Cardiac fibroblast (primary cell): ENCODE measurements at regions not wholly inside any gene's neighbourhood (a gene's known extent, or its start where the extent isn't known, plus 50 kb on each side); places are given as distances from the start of the nearest gene placed in this dataset.
"Not testable (repeated sequence)": the region's sequence is repeated elsewhere in the genome, so short reads cannot be mapped to it uniquely, and the experiment has no call there.

Source experiments
- DNase-seq, 2 donors: peaks; one replicate each; pipeline versions ENCODE4 v3.0.0 to v3.0.0-alpha.2; 2010; ENCODE audit warnings: low read depth in 2 of 2
- H3K4me3 ChIP-seq, 2 donors: replicated peaks in 1 of 2; 1 replicate in 1 of 2; 2 replicates in 1 of 2; pipeline ENCODE4 v1.5.1; 2011; ENCODE audit warnings: low read depth in 2 of 2, low read length in 2 of 2, mild to moderate bottlenecking in 2 of 2, moderate library complexity in 1 of 2
- TF ChIP-seq, protein P1 (sequence below): IDR thresholded peaks from one replicate; pipeline ENCODE4 v1.5.1; 2011; ENCODE audit warnings: low read depth, mild to moderate bottlenecking, low read length, inconsistent platforms

DNA sequence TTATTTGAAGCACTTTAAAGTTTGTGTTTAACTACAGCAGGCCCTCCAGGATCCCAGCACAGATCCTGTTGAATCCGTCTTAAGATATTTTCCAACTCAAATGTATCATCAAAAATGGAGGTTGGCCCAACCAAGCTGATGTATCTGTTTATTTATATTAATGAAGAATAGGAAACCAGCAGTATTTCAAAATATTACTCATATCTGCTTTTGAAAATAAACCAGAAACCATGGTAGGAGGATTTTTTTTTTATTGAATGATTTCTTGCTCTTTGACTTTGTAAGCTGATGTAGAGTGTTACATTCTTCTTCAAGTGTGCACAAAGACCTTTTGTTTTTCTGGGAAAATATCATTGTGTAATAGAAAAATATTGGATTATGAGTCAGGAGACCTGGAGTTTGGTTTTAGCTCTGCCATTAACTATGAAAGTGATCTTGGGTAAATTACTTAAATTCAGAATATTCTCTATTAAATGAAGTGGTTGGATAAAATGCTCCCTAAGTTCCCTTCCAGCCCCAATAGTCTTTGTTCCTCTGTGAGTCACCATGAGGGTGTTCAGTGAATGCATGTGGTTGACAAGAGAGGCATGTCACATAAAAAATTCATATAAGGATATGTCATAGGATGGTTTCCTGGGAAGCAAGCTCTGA is 221.3 kb upstream of the GAP43 start:
- TF ChIP-seq, protein P1, sequence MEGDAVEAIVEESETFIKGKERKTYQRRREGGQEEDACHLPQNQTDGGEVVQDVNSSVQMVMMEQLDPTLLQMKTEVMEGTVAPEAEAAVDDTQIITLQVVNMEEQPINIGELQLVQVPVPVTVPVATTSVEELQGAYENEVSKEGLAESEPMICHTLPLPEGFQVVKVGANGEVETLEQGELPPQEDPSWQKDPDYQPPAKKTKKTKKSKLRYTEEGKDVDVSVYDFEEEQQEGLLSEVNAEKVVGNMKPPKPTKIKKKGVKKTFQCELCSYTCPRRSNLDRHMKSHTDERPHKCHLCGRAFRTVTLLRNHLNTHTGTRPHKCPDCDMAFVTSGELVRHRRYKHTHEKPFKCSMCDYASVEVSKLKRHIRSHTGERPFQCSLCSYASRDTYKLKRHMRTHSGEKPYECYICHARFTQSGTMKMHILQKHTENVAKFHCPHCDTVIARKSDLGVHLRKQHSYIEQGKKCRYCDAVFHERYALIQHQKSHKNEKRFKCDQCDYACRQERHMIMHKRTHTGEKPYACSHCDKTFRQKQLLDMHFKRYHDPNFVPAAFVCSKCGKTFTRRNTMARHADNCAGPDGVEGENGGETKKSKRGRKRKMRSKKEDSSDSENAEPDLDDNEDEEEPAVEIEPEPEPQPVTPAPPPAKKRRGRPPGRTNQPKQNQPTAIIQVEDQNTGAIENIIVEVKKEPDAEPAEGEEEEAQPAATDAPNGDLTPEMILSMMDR = no peak
- H3K4me3 ChIP-seq = no peak overlapping the region
- DNase-seq = peak; percentile 59 to 87

DNA sequence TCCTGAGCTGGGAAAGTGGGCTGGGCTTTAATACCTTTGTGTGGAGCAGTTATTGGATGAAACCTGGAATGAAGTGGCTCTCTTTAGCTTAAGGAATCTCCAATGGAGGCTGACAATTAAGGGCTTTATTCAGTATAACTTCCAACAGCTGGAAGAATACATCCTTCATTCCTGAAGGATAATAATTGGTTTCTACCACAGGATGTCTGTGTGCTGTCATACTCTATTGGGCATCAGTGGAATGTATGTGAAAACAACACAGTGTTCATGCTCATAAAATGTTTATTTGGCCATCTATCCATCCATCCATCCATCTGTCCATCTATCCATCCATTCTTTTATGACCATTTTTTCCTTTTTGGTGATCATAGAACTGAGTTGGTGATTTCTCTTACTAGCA is 220.7 kb upstream of the GAP43 start:
- no peak overlapping the region for H3K4me3 ChIP-seq
- peak in 1 of 2 donors; percentile 25 for DNase-seq
- TF ChIP-seq, protein P1 = no peak

DNA sequence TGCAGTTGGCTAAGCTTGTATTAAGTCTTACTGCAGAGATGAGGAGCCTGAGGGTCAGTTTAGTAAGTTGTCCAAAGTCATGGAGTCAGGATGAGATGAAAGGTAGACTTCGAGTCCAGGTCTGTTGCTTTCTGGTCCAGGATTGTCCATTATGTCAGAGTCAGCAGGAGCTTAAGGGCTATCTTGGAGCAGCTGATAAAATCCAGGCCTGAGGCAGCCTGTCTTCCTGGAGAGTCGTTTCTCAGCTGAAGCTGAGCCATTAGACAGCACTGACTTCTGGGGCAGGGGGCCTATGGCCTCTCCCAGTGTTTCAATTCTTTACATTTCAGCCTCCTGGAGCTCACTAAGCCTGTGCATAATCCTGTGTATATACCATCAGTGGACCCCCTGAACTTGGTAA is 219.5 kb upstream of the GAP43 start:
- TF ChIP-seq, protein P1 = no peak
- no peak for DNase-seq
- H3K4me3 ChIP-seq = no peak overlapping the region

DNA sequence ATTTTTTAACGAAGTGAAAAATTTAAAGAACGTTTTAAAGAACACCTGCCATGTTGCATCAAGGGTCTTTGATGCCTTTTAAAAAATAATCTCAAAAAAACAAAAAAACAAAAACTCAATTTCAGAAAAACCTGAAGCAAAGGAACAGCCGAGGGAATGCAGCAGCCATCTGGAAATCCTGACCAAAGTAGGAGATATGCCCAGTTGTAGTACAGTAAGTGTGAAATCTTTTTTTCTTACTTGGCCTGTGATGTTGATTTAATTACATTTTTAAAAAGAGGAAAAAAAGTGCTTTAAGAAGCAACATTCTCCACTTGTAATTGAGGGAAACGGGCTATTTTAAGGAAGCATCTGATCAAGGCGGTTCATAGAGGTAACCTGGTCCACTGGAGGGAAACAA is 213.7 kb upstream of the GAP43 start:
- DNase-seq = no peak
- TF ChIP-seq, protein P1 = no peak
- no peak overlapping the region for H3K4me3 ChIP-seq

DNA sequence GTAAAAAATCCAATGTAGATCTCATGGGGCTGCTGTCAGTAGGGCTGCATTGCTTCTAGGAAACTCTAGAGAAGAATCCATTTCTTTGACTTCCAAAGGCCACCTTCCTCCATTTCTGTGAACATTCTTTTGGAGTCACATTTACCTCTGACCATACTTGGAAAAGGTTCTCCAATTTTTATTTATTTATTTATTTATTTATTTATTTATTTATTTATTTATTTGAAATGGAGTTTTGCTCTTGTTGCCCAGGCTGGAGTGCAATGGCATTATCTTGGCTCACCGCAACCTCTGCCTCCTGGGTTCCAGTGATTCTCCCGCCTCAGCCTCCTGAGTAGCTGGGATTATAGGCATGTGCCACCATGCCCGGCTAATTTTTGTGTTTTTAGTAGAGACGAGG is 208.7 kb upstream of the GAP43 start:
- DNase-seq = not testable (repeated sequence)

DNA sequence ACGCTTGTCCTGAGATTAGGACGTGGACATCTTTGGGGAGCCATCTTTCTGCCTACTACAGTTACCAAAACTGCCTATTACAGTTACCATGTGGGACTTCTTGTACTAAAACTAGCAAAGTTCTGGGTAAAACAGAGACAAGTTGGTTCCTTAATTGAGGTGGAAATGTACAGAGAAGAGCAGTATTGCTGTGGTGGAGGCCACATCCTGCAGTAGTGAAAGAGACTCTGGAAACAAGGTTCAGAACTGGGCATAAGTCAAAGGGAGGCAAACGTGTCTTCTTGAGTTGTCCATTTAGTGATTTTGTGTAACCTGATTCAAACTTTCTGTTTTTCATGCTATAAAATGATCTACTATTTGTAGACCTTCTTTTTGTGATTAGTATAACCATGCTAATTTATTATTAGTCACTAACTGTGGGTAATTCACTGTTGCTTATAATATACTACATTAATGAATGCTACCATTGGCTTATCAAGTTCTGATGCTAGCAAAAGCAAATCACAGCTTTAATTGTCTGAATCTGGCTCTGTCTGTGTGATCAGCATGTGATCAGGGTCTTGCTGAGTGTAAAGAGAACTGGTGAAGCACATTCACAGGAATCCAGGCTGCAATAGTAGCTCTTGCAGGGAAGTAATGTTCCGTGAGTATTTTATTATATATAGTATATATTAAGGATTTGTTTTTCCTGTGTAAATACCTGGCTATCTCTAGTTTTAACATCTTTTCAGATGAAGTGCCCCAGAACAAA is 207.9 kb upstream of the GAP43 start:
- TF ChIP-seq, protein P1 = no peak
- no peak for DNase-seq
- H3K4me3 ChIP-seq = no peak overlapping the region

More for the DNA sequence above, 208.7 kb upstream of the GAP43 start:
- H3K4me3 ChIP-seq = not testable (repeated sequence)

DNA sequence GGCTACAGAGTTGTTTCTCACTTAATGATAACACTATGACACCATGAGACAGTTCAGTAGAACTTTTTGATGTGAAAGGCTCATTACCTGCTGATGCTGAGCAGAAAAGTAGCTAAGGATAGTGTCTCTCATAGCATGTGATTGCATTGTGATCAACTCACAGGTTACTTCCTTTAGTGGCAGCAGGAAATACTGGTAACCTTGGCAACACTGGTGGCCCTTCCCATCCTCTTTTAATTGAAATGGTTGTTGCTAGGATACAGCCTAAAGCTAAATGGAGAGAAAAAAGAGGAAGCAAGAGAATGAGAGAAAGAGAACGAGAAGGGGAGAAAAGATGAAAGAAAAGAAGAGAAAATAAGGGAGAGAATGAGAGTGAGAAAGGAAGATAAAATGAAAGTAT is 204.7 kb upstream of the GAP43 start:
- no peak overlapping the region for H3K4me3 ChIP-seq
- DNase-seq = no peak
- TF ChIP-seq, protein P1 = no peak
